SU-DHL-6 (cell line): ENCODE measurements at regions not wholly inside any gene's neighbourhood (a gene's known extent, or its start where the extent isn't known, plus 50 kb on each side); places are given as distances from the start of the nearest gene placed in this dataset.

Experiments used
- EZH2phosphoT487 ChIP-seq: fragments of 200-600 bp; sonication (generic), shearing (Covaris generic); conservative IDR thresholded peaks from 2 replicates; pipeline ENCODE4 v1.6.1; 2018; ENCODE audit warnings: mild to moderate bottlenecking, antibody characterized with exemption, low read length, moderate library complexity, mixed read lengths
- TF ChIP-seq, protein P1 (sequence below): fragments of 200-600 bp; sonication (generic); IDR thresholded peaks from one replicate; pipeline ENCODE4 v1.5.1; 2017; ENCODE audit warnings: antibody characterized with exemption, mild to moderate bottlenecking, low read length, moderate library complexity; ENCODE audit not compliant: insufficient read depth, poor library complexity, severe bottlenecking

GRCh38 chr13:106262886-106263285 is 272.6 kb downstream of the EFNB2 start:
- TF ChIP-seq, protein P1, sequence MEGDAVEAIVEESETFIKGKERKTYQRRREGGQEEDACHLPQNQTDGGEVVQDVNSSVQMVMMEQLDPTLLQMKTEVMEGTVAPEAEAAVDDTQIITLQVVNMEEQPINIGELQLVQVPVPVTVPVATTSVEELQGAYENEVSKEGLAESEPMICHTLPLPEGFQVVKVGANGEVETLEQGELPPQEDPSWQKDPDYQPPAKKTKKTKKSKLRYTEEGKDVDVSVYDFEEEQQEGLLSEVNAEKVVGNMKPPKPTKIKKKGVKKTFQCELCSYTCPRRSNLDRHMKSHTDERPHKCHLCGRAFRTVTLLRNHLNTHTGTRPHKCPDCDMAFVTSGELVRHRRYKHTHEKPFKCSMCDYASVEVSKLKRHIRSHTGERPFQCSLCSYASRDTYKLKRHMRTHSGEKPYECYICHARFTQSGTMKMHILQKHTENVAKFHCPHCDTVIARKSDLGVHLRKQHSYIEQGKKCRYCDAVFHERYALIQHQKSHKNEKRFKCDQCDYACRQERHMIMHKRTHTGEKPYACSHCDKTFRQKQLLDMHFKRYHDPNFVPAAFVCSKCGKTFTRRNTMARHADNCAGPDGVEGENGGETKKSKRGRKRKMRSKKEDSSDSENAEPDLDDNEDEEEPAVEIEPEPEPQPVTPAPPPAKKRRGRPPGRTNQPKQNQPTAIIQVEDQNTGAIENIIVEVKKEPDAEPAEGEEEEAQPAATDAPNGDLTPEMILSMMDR = no peak
- no peak for TF ChIP-seq EZH2phosphoT487
